ENCODE measurements at regions not wholly inside any gene's neighbourhood (a gene's known extent, or its start where the extent isn't known, plus 50 kb on each side); places are given as distances from the start of the nearest gene placed in this dataset.

GRCh38 chr1:47627016-47627415, 189.2 kb downstream of the FOXD2 start:
- DNase-seq (ENCODE audit: low read depth in 4 of 4, low spot score in 1 of 4) = no peak

- DNase-seq (ENCODE audit: low read depth in 4 of 4, low spot score in 1 of 4) = no peak
These were observed 189.9 kb downstream of the FOXD2 start for GRCh38 chr1:47627471-47628370.

GRCh38 chr1:47629201-47629600, 191.4 kb downstream of the FOXD2 start:
- no peak for DNase-seq (ENCODE audit: low read depth in 4 of 4, low spot score in 1 of 4)

- DNase-seq (ENCODE audit: low read depth in 4 of 4, low spot score in 1 of 4) = no peak
These were observed 192.5 kb downstream of the FOXD2 start for GRCh38 chr1:47630346-47630745.

- DNase-seq (ENCODE audit: low read depth in 4 of 4, low spot score in 1 of 4) = no peak
These were observed 193.7 kb downstream of the FOXD2 start for GRCh38 chr1:47631411-47631995.

- no peak for DNase-seq (ENCODE audit: low read depth in 4 of 4, low spot score in 1 of 4)
These were observed 197.3 kb downstream of the FOXD2 start for GRCh38 chr1:47635111-47635510.

- no peak for DNase-seq (ENCODE audit: low read depth in 4 of 4, low spot score in 1 of 4)
These were observed 197.8 kb downstream of the FOXD2 start for GRCh38 chr1:47635597-47635996.

GRCh38 chr1:47637111-47637685, 199.4 kb downstream of the FOXD2 start:
- DNase-seq (ENCODE audit: low read depth in 4 of 4, low spot score in 1 of 4) = no peak

- no peak for DNase-seq (ENCODE audit: low read depth in 4 of 4, low spot score in 1 of 4)
These were observed 200.4 kb downstream of the FOXD2 start for GRCh38 chr1:47638240-47638639.

GRCh38 chr1:47638713-47639112, 200.9 kb downstream of the FOXD2 start:
- no peak for DNase-seq (ENCODE audit: low read depth in 4 of 4, low spot score in 1 of 4)

GRCh38 chr1:47643306-47644211, 205.7 kb downstream of the FOXD2 start:
- DNase-seq (ENCODE audit: low read depth in 4 of 4, low spot score in 1 of 4) = no peak

GRCh38 chr1:47644212-47644573, 206.3 kb downstream of the FOXD2 start:
- no peak for DNase-seq (ENCODE audit: low read depth in 4 of 4, low spot score in 1 of 4)

GRCh38 chr1:47645151-47645550, 207.3 kb downstream of the FOXD2 start:
- no peak for DNase-seq (ENCODE audit: low read depth in 4 of 4, low spot score in 1 of 4)

GRCh38 chr1:47646676-47647075, 208.8 kb downstream of the FOXD2 start:
- DNase-seq (ENCODE audit: low read depth in 4 of 4, low spot score in 1 of 4) = no peak

GRCh38 chr1:47647327-47647845, 209.5 kb downstream of the FOXD2 start:
- DNase-seq (ENCODE audit: low read depth in 4 of 4, low spot score in 1 of 4) = no peak

- no peak for DNase-seq (ENCODE audit: low read depth in 4 of 4, low spot score in 1 of 4)
These were observed 212.4 kb downstream of the FOXD2 start for GRCh38 chr1:47650205-47650604.

- DNase-seq (ENCODE audit: low read depth in 4 of 4, low spot score in 1 of 4) = no peak
These were observed 212.8 kb downstream of the FOXD2 start for GRCh38 chr1:47650611-47651010.

GRCh38 chr1:47651311-47652089, 213.7 kb downstream of the FOXD2 start:
- no peak for DNase-seq (ENCODE audit: low read depth in 4 of 4, low spot score in 1 of 4)

- no peak for DNase-seq (ENCODE audit: low read depth in 4 of 4, low spot score in 1 of 4)
These were observed 217.9 kb downstream of the FOXD2 start for GRCh38 chr1:47655521-47656300.

Data from stimulated activated CD4-positive, alpha-beta T cell treated with anti-CD3 and anti-CD28 coated beads, Interleukin-1b, Interleukin-23, amount 100 ng/mL, for 24 hours (primary cell).